ENCODE measurements at regions not wholly inside any gene's neighbourhood (a gene's known extent, or its start where the extent isn't known, plus 50 kb on each side); places are given as distances from the start of the nearest gene placed in this dataset.

- TF ChIP-seq CTCF (IDR thresholded peaks at IDR 0.05), result no peak
- no peak for TF ChIP-seq EP300 (IDR thresholded peaks at IDR 0.05)
These were observed 165.6 kb upstream of the GLRA2 start for GRCh38 chrX:14363728-14364127.

Measured in gastroesophageal sphincter (tissue), 3 donors.